ENCODE measurements at regions not wholly inside any gene's neighbourhood (a gene's known extent, or its start where the extent isn't known, plus 50 kb on each side); places are given as distances from the start of the nearest gene placed in this dataset.

DNA sequence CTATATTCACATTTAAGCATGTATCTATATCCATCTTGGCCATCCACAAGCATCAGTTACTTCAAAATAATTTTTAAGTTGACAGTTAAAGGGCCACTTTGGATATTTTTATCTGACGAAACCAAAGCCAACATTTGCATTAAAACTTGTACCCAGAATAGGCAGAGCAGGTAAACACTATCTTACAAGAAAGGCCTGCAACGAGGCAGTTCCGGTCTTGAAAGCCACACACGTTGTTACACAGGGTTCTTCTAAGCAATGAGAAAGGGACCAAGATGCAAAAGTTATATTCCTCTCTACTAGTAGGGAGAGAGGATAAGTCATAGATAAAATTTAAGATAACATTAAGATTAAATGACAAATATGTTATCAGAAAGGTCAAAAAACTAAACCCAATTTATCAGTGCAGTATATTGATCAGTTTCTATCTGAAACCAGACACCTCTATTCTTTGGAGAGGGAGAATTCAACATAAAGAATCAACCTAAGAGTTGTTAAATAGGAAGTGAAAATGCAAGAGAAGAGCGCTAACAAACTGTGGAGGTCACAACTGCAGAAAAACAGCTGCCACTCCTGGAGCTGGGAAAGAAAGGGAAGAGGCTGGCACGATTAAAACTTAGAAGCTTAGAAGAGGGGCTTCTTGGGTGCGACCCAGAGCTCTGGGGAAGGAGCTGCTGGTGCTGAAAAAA is 701.3 kb downstream of the TNS3 start:
- TF ChIP-seq, protein P1, sequence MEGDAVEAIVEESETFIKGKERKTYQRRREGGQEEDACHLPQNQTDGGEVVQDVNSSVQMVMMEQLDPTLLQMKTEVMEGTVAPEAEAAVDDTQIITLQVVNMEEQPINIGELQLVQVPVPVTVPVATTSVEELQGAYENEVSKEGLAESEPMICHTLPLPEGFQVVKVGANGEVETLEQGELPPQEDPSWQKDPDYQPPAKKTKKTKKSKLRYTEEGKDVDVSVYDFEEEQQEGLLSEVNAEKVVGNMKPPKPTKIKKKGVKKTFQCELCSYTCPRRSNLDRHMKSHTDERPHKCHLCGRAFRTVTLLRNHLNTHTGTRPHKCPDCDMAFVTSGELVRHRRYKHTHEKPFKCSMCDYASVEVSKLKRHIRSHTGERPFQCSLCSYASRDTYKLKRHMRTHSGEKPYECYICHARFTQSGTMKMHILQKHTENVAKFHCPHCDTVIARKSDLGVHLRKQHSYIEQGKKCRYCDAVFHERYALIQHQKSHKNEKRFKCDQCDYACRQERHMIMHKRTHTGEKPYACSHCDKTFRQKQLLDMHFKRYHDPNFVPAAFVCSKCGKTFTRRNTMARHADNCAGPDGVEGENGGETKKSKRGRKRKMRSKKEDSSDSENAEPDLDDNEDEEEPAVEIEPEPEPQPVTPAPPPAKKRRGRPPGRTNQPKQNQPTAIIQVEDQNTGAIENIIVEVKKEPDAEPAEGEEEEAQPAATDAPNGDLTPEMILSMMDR (IDR thresholded peaks at IDR 0.05), result no peak
- no peak for TF ChIP-seq POLR2A (IDR thresholded peaks at IDR 0.05)
